ENCODE measurements at regions not wholly inside any gene's neighbourhood (a gene's known extent, or its start where the extent isn't known, plus 50 kb on each side); places are given as distances from the start of the nearest gene placed in this dataset.

- no peak for DNase-seq (ENCODE audit: low read depth)
Observed at GRCh38 chr4:18880871-18881270, 859.3 kb upstream of the LCORL start.

DNA sequence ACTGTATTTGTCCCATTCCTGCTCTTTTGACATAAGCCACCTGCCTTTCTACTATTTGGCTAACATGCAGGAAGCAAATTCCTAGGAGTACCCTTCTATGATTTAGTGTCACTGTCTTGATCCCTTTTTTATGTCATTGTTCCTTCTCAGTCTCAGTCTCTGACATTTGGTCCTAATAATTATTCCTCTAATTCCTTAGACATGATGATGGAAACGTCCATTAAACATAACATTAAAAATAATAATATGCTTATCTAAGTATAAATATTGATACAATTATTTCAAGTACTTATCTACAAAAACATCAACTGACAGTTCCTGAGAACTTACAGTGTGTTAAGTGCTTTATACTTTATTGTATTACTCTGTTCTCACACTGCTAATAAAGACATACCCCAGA lies 857.0 kb upstream of the LCORL start:
- no peak for DNase-seq (ENCODE audit: low read depth)

DNA sequence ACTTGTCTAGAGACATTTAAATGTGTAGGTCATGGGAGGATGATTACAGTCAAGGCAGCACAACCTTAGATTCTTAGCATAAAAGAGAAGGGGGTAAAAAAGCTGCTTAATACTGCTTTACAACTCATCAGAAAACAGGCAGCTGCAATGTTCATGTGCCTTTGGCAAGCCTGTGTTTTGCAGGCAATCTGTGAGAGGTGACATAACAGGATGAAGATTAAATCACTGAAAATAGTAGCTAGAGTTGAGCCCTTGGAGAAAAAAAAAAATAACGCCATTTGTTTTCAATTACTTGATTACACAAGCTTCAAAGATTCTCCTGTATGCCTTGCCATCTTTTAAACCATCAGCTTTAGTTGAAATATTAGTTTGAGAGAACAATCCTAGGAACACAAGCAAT lies 847.6 kb upstream of the LCORL start:
- peak; percentile 4 for DNase-seq (ENCODE audit: low read depth)

DNA sequence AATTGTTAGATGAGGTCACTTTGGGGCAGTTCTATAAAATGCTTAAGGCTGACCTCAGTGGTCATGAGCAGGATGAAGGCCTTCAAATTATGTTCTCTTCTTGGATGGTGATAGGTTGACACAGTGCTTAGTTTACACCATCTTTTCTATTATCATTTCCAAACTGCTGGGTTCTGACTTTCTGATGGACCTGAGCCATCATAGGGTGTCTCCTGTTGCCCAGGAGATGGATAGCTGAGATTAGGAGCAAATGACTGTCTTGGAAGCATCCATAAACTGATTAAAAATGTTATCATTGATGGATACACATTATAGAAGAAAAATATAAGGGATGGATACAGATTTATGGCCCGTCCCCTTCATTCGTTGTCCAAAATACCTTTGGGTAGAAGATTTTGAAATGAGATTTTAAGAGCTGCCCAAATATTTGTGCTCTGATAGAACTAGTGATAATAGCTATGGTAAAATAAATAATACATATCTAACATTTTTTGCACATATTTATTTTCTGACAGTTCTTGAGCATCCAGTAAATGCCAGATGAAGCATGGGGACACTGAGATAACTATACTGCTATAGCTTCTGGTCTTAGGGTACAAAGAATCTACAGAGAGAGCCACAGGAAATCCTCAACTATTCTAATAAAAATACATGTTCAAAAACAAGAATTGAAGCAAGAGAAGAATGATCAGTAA lies 839.4 kb upstream of the LCORL start:
- DNase-seq (ENCODE audit: low read depth), result no peak

GRCh38 chr4:18859468-18859867 lies 837.9 kb upstream of the LCORL start:
- no peak for DNase-seq (ENCODE audit: low read depth)

- DNase-seq (ENCODE audit: low read depth), result no peak
Observed at GRCh38 chr4:18858229-18858922, 836.8 kb upstream of the LCORL start.

GRCh38 chr4:18850867-18851266 lies 829.3 kb upstream of the LCORL start:
- DNase-seq (ENCODE audit: low read depth), result peak; percentile 49

GRCh38 chr4:18847249-18847890 lies 825.8 kb upstream of the LCORL start:
- DNase-seq (ENCODE audit: low read depth), result peak; percentile 59

DNA sequence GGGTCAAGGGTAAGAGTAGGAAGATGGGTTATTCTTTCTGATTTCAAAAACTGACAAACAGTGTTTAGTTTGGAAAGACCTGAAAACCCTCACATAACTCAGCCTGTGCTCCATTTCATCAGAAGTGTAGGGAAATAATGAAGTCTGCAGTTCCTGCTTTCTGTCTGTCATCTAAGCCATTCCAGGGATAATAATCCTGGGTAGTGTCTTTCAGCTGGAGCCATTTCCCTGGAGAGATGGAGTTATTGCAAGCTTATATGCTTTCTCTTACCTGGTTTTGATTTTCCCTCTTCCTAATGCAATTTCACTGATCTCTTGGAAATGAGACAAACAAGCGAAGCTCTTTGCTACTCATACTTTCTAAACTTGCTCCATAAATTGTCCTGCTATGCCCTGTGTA lies 824.8 kb upstream of the LCORL start:
- no peak for DNase-seq (ENCODE audit: low read depth)

- DNase-seq (ENCODE audit: low read depth), result peak; percentile 89
Observed at GRCh38 chr4:18844726-18845125, 823.2 kb upstream of the LCORL start.

GRCh38 chr4:18842431-18842830 lies 820.9 kb upstream of the LCORL start:
- DNase-seq (ENCODE audit: low read depth), result no peak

DNA sequence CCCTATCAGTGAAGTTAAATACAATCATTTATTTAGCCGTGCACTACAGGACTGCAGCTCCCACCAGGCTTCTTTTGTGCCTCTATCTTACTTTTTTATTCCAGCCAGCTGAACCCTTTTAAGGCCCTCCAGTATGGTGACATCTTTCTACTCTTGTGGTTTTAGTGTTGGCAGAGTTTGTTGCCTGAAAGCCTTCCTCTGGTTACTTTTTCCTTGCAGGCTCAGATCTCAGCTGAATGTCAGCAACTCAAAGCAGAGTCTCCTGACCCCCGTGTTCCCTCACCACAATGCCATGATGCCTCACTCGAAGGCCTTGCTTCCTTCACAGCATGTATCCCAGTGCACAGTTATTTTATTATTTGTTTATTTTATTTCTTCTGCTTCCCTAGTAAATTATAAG lies 818.9 kb upstream of the LCORL start:
- no peak for DNase-seq (ENCODE audit: low read depth)

- no peak for DNase-seq (ENCODE audit: low read depth)
Observed at GRCh38 chr4:18816228-18816895, 794.8 kb upstream of the LCORL start.

DNA sequence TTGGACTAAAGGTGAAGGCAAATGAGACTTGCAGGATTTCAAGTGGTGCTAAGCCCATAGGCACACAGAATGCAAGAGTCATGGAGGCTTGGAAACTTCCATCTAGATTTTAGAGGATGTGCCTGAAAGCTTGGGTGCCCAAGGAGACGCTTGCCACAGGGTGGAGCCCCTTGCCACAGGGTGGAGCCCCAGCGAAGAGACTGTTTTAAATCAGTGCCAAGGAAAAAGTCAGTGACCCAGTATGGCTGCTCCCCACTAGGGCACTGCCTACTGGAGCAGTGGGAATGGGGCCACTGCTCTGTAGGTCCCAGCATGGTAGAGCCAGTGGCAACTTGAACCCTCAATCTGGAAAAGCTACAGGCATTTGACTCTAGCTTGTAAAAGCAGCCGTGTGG lies 794.2 kb upstream of the LCORL start:
- DNase-seq (ENCODE audit: low read depth), result no peak

DNA sequence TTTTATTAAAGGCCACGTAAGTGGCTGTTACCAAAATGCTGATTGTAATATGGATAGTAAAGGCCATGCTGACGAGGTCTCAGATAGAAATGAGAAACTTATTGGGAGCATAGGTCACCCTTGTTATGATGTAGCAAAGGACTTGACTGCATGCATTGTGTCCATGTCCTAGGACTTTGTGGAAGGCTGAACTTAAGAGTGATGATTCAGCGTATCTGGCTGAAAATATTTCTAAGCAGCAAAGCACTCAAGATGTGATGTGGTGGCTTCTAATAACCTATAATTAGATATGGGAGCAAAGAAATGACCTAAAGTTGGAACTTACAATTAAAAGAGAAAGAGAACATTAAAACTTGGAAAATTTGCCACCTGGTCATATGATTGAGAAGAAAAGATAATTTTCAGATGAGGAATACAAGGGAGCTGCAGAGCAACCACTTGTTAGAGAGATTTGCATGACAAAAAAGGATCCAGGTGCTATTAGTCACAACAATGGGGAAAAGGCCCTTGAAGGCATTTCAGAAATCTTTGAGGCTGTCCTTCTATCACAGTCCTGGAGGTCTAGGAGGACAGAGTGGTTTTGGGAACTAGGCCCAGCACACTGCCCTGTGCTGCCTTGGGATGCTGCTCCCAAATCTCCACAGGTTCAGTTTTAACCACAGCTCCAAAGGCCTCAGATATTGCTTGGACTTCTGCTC lies 793.7 kb upstream of the LCORL start:
- DNase-seq (ENCODE audit: low read depth), result no peak

- no peak for DNase-seq (ENCODE audit: low read depth)
Observed at GRCh38 chr4:18813771-18814170, 792.2 kb upstream of the LCORL start.

GRCh38 chr4:18813055-18813454 lies 791.5 kb upstream of the LCORL start:
- DNase-seq (ENCODE audit: low read depth), result peak; percentile 85

- no peak for DNase-seq (ENCODE audit: low read depth)
Observed at GRCh38 chr4:18803781-18804180, 782.2 kb upstream of the LCORL start.

DNA sequence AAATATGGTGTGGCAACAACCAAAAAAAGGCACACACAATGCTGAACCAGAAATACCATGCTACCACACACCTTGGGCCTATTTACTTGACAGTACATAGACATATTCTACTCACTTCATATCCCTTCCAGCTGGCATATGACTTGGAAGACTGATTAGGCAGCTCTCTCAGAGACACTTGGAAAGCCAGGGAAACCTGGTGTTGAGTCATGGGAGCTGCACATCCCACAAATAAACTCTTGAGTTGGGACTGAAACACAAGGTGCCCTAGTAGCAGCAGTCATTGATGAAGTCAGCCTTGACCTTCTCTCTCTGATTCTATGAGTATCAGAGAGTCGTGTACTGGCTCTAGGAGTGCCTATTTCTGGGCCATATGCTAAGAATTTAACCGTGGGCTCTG lies 776.6 kb upstream of the LCORL start:
- peak; percentile 17 for DNase-seq (ENCODE audit: low read depth)

- DNase-seq (ENCODE audit: low read depth), result no peak
Observed at GRCh38 chr4:18795794-18796193, 774.2 kb upstream of the LCORL start.

GRCh38 chr4:18777190-18777930 lies 755.8 kb upstream of the LCORL start:
- DNase-seq (ENCODE audit: low read depth), result no peak
